Mesothelial cell of epicardium (in vitro differentiated cells): ENCODE measurements at regions not wholly inside any gene's neighbourhood (a gene's known extent, or its start where the extent isn't known, plus 50 kb on each side); places are given as distances from the start of the nearest gene placed in this dataset.

Experiments used
- DNase-seq, 2 experiments: peaks; one replicate each; pipeline ENCODE4 v3.0.0; 2021; ENCODE audit warnings: low spot score in 2 of 2; ENCODE audit not compliant: unreplicated experiment in 2 of 2
- H3K27ac Mint-ChIP-seq: 2 replicates; pipeline ENCODE4 v1.8.0; 2021; ENCODE audit warnings: mixed read lengths
- H3K27me3 Mint-ChIP-seq: 2 replicates; pipeline ENCODE4 v1.8.0; 2021; ENCODE audit warnings: low read depth, mixed read lengths
- H3K36me3 Mint-ChIP-seq: 2 replicates; pipeline ENCODE4 v1.8.0; 2021; ENCODE audit warnings: mixed read lengths
- H3K4me1 Mint-ChIP-seq: 2 replicates; pipeline ENCODE4 v1.8.0; 2021; ENCODE audit warnings: mixed read lengths
- H3K4me3 Mint-ChIP-seq: 2 replicates; pipeline ENCODE4 v1.8.0; 2021; ENCODE audit warnings: mild to moderate bottlenecking, moderate library complexity, mixed read lengths
- H3K9me3 Mint-ChIP-seq: 2 replicates; pipeline ENCODE4 v1.8.0; 2021; ENCODE audit warnings: mixed read lengths
- TF ChIP-seq, protein P1 (sequence below): fragments of 200-600 bp; sonication (generic); IDR thresholded peaks from one replicate; pipeline ENCODE4 v1.5.0; 2021; ENCODE audit warnings: antibody characterized with exemption; ENCODE audit not compliant: unreplicated experiment

DNA sequence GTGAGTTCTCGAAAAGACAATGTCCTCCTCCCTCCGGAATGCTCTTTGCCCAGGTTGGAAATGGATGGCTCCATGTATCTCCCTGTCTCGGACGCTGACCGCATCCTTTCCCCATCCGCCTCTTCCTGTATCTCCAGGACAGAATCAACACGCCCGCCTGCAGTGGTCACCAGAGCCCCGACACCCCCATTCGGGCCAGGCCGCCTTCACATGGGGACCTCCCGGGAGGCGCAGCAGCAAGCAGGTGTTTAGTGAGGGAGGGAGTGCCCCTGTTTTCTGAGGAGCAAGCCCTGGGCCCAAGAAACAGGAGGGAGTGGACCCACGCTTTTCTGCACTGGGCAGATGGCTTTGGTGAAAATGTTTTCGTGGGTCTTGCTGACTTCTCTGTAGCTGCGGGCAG lies 83.5 kb upstream of the TTC34 start:
- Mint-ChIP-seq H3K4me1 (no peaks in the 10 kb centered on the region), H3K4me3 (no peak overlapping the region), H3K9me3 (peaks cover 17% of the 10 kb centered on the region), H3K27ac (no peak overlapping the region), H3K36me3 (peaks cover 5% of the 10 kb centered on the region), H3K27me3 (no peaks in the 10 kb centered on the region)
- no peak for DNase-seq
- TF ChIP-seq, protein P1, sequence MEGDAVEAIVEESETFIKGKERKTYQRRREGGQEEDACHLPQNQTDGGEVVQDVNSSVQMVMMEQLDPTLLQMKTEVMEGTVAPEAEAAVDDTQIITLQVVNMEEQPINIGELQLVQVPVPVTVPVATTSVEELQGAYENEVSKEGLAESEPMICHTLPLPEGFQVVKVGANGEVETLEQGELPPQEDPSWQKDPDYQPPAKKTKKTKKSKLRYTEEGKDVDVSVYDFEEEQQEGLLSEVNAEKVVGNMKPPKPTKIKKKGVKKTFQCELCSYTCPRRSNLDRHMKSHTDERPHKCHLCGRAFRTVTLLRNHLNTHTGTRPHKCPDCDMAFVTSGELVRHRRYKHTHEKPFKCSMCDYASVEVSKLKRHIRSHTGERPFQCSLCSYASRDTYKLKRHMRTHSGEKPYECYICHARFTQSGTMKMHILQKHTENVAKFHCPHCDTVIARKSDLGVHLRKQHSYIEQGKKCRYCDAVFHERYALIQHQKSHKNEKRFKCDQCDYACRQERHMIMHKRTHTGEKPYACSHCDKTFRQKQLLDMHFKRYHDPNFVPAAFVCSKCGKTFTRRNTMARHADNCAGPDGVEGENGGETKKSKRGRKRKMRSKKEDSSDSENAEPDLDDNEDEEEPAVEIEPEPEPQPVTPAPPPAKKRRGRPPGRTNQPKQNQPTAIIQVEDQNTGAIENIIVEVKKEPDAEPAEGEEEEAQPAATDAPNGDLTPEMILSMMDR = no peak

DNA sequence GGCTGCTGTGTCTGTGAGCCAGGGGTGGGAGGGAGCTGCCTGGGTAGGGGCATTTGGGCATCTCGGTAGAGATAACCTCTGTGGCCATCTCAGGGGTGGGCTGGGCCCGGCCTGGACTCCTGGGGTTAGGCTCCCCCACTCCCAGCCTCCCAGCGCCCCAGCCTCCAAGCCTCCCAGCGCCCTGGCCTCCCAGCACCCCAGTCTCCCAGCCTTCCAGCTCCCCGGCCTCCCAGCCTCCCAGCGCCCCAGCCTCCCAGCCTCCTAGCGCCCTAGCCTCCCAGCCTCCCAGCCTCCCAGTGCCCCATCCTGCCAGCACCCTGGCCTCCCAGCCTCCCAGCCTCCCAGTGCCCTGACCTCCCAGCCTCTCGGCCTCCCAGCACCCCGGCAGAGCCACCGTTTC lies 85.1 kb upstream of the TTC34 start:
- DNase-seq = no peak
- Mint-ChIP-seq H3K27me3 (no peaks in the 10 kb centered on the region), H3K4me3 (no peak overlapping the region), H3K36me3 (peaks cover 5% of the 10 kb centered on the region), H3K4me1 (no peaks in the 10 kb centered on the region), H3K9me3 (peaks cover 17% of the 10 kb centered on the region), H3K27ac (no peak overlapping the region)
- TF ChIP-seq, protein P1 = no peak

DNA sequence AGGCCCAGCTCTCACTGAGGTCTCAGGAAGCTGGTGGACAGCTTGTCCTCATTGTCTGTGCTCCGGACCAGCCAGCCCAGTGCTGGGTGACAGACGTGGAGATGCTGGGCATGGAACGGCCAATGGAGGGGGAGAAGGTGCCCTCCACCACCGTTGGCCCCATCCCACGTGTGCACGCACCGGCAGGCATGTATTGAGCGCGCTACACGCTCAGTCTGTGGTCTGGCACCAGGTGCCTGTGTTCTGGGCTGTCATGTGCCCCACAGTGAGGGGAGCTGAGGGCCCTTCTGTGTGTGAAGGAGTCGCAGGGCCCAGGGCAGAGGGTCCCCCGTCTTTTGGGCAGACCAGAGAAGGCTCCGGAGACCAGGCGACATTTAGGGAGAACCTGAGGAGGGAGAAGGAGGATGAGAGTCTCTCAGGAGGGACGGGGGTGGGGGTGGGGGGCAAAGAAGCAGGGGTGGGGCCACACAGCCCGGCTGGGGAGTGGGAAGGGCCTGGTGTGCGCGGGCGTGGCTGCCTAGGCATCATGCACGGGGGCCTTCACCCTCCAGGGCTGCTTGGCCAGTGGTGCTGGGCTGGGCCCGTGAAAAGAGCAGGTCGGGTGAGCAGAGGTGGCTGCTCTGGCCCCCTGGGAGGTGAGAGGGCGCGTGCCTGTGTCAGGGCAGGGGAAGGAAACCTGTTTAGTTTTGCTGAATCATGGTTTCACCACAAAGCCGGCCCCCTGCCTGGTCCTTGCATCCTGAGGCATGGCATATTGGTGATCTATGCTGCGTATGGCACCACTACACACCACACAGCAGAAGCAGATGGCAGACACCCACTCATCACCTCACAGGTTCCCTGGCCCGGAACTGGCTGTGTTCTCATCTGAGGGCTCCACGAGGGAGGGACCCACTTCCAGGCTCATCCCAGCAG lies 86.7 kb upstream of the TTC34 start:
- no peaks in the 10 kb centered on the region for H3K27me3 Mint-ChIP-seq
- no peak overlapping the region for H3K4me3 Mint-ChIP-seq
- H3K27ac Mint-ChIP-seq = no peak overlapping the region
- no peaks in the 10 kb centered on the region for H3K4me1 Mint-ChIP-seq
- TF ChIP-seq, protein P1 = no peak
- H3K9me3 Mint-ChIP-seq = peaks cover 21% of the 10 kb centered on the region
- H3K36me3 Mint-ChIP-seq = peaks cover 5% of the 10 kb centered on the region
- DNase-seq = no peak

DNA sequence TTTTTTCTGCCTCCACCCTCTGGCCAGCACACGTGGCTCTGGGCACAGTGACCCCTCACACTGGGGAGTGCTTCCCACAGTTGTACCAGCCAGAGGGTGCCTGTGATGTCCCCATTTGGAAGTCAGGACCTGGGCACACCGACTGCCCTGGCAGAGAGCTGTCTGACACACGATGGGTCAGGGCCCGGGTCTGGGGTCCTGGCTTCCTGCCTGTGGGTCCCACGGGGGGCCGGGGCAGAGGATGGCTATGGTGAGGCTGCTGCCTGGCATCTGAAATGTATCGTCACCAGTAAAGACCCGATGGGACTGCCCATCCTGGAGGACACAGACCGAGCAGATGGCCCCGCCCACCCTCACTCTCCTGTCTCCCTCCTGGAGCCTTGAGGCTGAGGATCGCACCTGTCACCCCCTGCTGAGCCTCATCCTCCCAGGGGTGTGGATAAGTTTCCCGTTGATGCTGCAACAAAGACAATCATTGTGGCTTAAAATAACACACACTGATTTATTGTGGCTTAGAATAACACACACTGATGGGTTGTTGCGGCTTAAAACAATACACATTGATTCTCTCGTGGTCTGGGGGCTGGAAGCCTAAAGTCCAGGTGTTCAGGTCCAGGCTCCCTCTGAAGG lies 88.8 kb upstream of the TTC34 start:
- peaks cover 19% of the 10 kb centered on the region for H3K9me3 Mint-ChIP-seq
- no peaks in the 10 kb centered on the region for H3K27me3 Mint-ChIP-seq
- H3K4me3 Mint-ChIP-seq = no peak overlapping the region
- peaks cover 5% of the 10 kb centered on the region for H3K36me3 Mint-ChIP-seq
- DNase-seq = no peak
- H3K4me1 Mint-ChIP-seq = no peaks in the 10 kb centered on the region
- TF ChIP-seq, protein P1 = no peak
- H3K27ac Mint-ChIP-seq = no peak overlapping the region

DNA sequence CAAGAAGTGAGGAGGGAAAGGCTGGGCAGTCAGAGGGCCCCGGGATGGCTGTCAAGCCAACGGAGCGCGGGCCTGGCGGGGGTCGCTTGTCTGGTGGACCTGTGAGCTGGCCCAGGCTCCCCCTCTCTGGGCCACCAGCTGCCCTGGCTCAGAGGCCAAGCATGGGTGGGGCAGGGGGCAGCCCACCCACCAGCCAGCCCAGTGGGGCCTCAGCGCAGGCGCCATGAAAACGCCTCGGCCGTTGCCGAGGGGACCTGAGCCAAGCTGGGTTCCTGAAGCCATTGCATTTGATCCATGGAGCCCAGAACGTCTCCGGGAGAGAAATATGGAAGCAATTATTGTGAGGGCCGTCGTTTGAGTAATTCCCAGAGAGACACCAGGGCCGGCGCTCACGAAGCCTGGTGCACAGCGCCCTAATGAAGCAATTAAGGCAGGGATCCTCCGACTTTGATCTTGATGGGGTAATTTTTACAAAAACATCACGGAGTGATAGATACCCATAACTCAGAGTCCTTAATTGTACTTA lies 90.5 kb upstream of the TTC34 start:
- H3K4me1 Mint-ChIP-seq = no peaks in the 10 kb centered on the region
- H3K36me3 Mint-ChIP-seq = peaks cover 8% of the 10 kb centered on the region
- H3K27me3 Mint-ChIP-seq = no peaks in the 10 kb centered on the region
- no peak overlapping the region for H3K4me3 Mint-ChIP-seq
- TF ChIP-seq, protein P1 = no peak
- peaks cover 22% of the 10 kb centered on the region for H3K9me3 Mint-ChIP-seq
- no peak overlapping the region for H3K27ac Mint-ChIP-seq
- DNase-seq = no peak
